GM12892 (cell line): ENCODE measurements at regions not wholly inside any gene's neighbourhood (a gene's known extent, or its start where the extent isn't known, plus 50 kb on each side); places are given as distances from the start of the nearest gene placed in this dataset.

Source experiments
- POLR2A ChIP-seq: IDR thresholded peaks from 2 replicates; pipeline ENCODE4 v1.6.1; 2011; ENCODE audit warnings: low read depth, low read length, control low read depth
- POLR2AphosphoS5 ChIP-seq: IDR thresholded peaks from 2 replicates; pipeline ENCODE4 v1.6.1; 2011; ENCODE audit warnings: low read depth, low read length, control low read depth

DNA sequence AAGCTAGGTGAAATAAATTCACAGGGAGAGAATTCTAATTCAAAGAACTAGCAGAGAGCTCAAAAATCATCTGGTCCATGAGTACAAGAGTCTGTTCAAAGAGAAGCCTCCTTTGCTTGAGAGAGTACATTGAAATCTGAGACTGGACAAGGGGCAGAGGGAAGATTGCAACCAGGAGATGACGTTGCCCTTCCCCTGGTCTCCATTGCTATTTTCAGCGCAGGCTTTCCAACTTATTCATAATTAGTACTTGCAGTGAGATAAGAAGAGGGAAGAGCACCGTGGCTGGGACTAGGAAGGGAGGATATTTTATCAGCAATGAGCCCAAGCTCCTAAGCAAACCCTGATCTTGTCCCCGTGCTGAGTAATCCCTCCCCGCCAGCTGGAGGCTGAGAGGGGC, 251.8 kb upstream of the RORA start:
- TF ChIP-seq POLR2A (no peak), POLR2AphosphoS5 (no peak)
